DMS53 treated with DMSO at 0.1 percent for 48 hours (cell line): ENCODE measurements at regions not wholly inside any gene's neighbourhood (a gene's known extent, or its start where the extent isn't known, plus 50 kb on each side); places are given as distances from the start of the nearest gene placed in this dataset.

Experiments used
- DNase-seq: peaks from one replicate; lab custom pipeline; 2025; ENCODE audit not compliant: unreplicated experiment; lab: John Stamatoyannopoulos, UW

- peak; percentile 70 for DNase-seq
Observed at GRCh38 chr12:89117448-89118034, 234.8 kb downstream of the DUSP6 start.

DNA sequence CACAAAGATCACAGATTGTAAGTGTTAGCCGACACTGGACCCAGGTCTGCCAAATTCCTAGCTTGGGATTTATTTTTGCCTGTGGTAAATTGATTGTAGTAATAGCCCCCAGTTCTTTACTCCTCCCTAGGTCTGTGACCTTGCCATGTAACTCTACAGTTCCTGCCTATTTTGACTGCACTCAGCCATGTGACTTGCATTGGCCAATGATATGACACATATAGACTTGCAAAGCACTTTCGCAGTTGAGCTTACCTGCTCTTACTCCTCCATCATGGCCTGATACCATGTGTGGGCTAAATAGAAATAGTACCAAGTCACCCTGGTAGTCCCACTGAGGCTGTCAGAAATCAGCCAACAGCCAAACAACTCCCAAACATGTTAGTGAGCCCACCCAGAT lies 240.3 kb downstream of the DUSP6 start:
- no peak for DNase-seq

GRCh38 chr12:89108265-89108664 lies 244.0 kb downstream of the DUSP6 start:
- no peak for DNase-seq

DNA sequence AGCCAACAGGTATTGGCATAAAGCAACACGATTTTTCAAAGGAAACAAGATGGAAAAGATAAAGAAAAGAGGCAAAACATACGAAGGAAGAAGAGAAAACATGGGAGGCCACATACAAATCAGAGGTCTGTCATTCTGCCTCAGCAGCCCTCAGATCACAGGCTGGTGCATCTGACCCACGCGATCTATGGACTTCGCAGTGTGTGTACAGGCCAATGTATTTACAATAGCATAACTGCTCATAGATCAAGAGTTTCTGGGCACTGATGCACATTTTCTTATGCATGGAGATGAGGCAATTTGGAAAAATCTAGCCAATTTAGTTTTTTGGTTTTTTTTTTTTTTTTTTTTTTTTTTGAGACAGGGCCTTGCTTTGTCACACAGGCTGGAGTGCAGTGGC lies 245.4 kb downstream of the DUSP6 start:
- DNase-seq: no peak

DNA sequence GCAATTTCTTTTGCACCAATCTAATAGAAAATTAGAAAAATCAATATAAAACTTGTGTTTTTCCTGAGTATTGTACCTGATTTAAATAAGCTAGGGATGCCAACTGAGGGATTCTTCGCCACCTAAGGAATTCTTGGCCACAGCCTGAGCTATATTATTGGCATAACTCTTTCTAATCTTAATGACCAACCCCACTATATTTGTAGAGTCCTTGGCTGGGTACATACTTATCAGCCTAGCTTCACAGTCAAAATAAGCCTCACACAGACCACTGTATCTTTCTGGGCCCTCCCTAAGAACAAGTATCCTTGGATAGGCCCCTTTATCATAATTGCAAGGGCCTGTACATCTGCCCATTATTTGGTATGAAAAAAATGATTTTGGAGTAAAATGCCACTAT lies 247.1 kb downstream of the DUSP6 start:
- DNase-seq: no peak

DNA sequence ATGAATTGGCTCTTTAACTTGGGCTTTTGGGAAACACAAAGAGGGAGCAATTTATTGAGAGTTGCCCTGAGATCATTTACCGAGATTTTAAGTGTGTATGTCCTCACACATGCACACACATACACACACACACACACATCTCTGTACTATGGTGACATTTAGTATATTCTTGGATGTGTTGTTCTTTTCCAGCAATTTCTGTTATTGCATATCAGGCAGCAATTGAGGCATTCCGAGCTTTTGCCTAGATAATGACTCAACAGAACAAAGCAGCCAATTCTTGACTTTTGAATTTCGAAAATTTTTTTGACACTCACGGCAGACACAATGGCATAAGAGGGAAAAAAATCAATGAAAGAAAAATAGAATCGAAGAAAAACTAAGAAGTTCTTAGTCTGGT lies 248.5 kb downstream of the DUSP6 start:
- DNase-seq: no peak

GRCh38 chr12:89101440-89101839 lies 250.9 kb downstream of the DUSP6 start:
- no peak for DNase-seq

- DNase-seq: peak; percentile 95
Observed at GRCh38 chr12:89098441-89099112, 253.7 kb downstream of the DUSP6 start.

GRCh38 chr12:89092297-89092696 lies 260.0 kb downstream of the DUSP6 start:
- DNase-seq: no peak

- DNase-seq: no peak
Observed at GRCh38 chr12:89091293-89091841, 260.9 kb downstream of the DUSP6 start.

GRCh38 chr12:89089264-89089663 lies 263.0 kb downstream of the DUSP6 start:
- DNase-seq: no peak

DNA sequence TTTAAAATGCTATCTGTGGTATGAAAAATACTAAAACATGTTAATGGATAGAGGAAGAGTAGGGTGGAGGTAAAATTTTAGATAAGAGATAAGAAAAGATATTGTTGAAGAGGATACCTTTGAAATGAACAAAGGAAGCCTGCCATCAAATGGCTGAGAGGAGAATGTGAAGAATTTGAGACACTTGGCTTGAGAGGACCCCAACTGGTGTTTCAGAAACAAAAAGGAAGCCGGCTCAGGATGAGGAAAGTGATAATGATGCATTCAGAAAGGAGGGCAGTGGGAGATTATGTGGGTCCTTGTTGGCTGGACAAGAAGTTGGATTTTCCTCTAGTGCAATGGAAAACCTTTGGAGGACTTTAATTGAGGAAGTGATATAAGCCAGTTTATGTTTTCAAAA lies 264.4 kb downstream of the DUSP6 start:
- DNase-seq: no peak

GRCh38 chr12:89087149-89087825 lies 265.0 kb downstream of the DUSP6 start:
- DNase-seq: no peak

GRCh38 chr12:89085421-89085820 lies 266.9 kb downstream of the DUSP6 start:
- no peak for DNase-seq

DNA sequence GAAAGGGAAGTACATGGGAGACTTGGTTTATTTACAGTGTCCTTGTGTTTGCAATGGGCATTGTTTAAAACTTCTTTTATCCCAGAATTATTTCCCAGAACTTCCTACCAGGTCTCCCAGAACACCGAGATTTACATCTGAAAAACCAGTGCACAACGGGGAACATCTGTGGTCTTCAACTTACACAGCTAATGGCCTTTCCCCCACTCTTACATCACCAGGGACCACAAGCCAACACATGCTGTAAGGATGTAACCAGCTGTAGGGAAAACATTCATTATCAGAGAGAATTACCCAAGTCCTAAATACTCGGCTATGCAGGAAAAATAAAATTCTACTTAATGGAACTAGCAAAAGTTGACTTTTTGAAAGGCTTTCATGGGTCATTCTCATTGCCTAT lies 267.6 kb downstream of the DUSP6 start:
- DNase-seq: no peak

DNA sequence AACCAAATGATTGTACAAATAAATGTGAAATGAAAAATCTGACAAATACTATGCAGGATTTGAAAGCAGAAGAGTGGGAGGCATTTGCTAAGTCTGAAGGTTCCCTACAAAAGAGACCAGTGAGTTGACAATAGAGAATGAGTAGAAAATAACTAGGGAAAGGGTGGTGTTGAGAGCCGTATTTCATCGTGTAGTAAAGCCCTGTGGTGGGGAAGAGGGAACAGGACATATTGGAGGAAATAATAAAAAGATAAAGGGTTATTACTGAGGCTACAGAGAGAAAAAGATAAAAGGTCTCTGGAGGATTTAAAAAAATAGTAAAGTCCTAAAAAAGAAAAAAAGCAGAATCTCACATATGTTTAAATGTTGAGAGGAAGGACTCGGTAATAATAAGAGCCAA lies 268.8 kb downstream of the DUSP6 start:
- DNase-seq: no peak

GRCh38 chr12:89082370-89082753 lies 269.9 kb downstream of the DUSP6 start:
- no peak for DNase-seq

DNA sequence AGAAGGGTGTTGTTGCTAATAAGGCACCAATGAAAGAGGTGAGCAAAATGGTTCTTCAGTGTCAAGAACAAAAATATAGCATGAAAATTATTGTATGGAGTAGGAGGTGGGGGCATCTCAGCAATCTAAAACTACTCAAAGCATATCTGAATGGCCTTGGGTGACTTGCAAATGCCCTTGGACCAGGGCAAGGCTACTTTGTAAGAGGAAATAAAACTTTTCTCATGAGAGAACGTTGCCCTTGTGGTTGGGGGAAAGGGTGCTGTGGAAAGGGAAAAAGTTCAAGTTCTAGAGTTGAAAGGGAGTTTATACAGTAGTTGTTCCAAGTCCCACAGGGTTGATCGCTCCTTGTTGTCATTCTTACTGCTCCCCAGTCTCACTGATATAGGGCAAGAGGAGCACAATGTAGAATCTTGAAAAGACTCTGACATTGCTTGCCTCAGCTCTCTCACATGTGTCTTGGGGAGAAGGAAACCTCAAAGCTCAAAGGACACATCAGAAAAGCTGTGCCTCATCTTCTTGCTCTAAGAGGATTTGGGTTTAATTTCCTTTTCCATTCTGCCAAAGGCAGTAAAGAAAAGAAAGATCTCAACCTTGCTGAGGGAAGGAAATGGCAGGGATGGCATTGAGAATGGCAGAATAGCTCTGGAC lies 270.5 kb downstream of the DUSP6 start:
- no peak for DNase-seq

- peak; percentile 13 for DNase-seq
Observed at GRCh38 chr12:89080793-89081465, 271.4 kb downstream of the DUSP6 start.

- no peak for DNase-seq
Observed at GRCh38 chr12:89075880-89076540, 276.3 kb downstream of the DUSP6 start.

DNA sequence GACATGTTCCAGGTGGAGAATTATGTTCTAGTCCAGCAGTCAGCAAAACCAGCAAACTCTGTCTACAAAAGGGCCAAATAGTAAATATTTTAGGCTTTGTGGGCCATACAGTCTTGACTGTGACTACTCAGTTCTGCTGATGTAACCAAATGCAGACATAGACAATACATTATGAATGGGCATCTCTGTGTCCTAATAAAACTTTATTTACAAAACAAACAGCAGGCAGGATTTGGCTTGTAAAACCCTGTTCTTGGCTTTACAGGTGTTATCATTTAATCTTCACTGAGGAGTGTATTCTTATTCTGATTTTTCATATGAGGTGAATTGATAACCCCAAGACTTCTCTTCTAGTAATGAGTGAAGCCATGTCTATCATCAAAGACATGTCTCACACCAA lies 278.6 kb downstream of the DUSP6 start:
- DNase-seq: no peak
